Keratinocyte (primary cell): ENCODE measurements at regions not wholly inside any gene's neighbourhood (a gene's known extent, or its start where the extent isn't known, plus 50 kb on each side); places are given as distances from the start of the nearest gene placed in this dataset.

Experiments
- DNase-seq: peaks from one replicate; pipeline ENCODE4 v3.0.0-alpha.2; 2011; ENCODE audit warnings: low read depth, missing footprints, low spot score
- FAIRE-seq: peaks from 2 replicates; lab custom pipeline; 2011; peaks lifted over from hg19 to GRCh38; lab: Jason Lieb, UNC
- H2AFZ ChIP-seq: 2 replicates; pipeline ENCODE4 v1.6.0; 2012; ENCODE audit warnings: low read length, control low read depth, inconsistent platforms; ENCODE audit not compliant: control insufficient read depth
- H3K27ac ChIP-seq: 2 replicates; pipeline ENCODE4 v1.5.1; 2011; ENCODE audit warnings: low read length; ENCODE audit not compliant: control insufficient read depth, insufficient read depth
- H3K27me3 ChIP-seq: 3 replicates; pipeline ENCODE4 v1.6.0; 2011; ENCODE audit warnings: low read length; ENCODE audit not compliant: control insufficient read depth, insufficient read depth; ENCODE audit errors: extremely low read depth
- H3K36me3 ChIP-seq, 2 experiments: 2 replicates in 1 of 2; 3 replicates in 1 of 2; pipeline ENCODE4 v1.5.1; 2011; ENCODE audit warnings: low read length in 2 of 2, mild to moderate bottlenecking in 1 of 2; ENCODE audit not compliant: control insufficient read depth in 2 of 2, insufficient read depth in 2 of 2; ENCODE audit errors: extremely low read depth in 1 of 2
- H3K4me1 ChIP-seq: 3 replicates; pipeline ENCODE4 v1.5.1; 2011; ENCODE audit warnings: low read length; ENCODE audit not compliant: control insufficient read depth, insufficient read depth; ENCODE audit errors: extremely low read depth
- H3K4me2 ChIP-seq: 3 replicates; pipeline ENCODE4 v1.6.0; 2011; ENCODE audit warnings: low read depth, low read length; ENCODE audit not compliant: control insufficient read depth, insufficient read depth; ENCODE audit errors: extremely low read depth
- H3K4me3 ChIP-seq, 3 experiments: fragments of 200-600 bp in 1 of 3; sonication (generic) in 1 of 3; 2 replicates in 2 of 3; 3 replicates in 1 of 3; pipeline ENCODE4 v1.5.1; 2011 to 2016; ENCODE audit warnings: low read length in 3 of 3, mild to moderate bottlenecking in 3 of 3, control low read depth in 2 of 3, inconsistent platforms in 1 of 3, low read depth in 1 of 3, mixed read lengths in 1 of 3, mixed run types in 1 of 3, moderate library complexity in 1 of 3; ENCODE audit not compliant: control insufficient read depth in 2 of 3, insufficient read depth in 2 of 3; ENCODE audit errors: extremely low read depth in 1 of 3
- H3K79me2 ChIP-seq: 2 replicates; pipeline ENCODE4 v1.6.0; 2012; ENCODE audit warnings: low read length; ENCODE audit not compliant: control insufficient read depth, insufficient read depth
- H3K9ac ChIP-seq: 3 replicates; pipeline ENCODE4 v1.6.0; 2011; ENCODE audit warnings: low read length; ENCODE audit not compliant: control insufficient read depth, insufficient read depth; ENCODE audit errors: extremely low read depth
- H3K9me1 ChIP-seq: 3 replicates; pipeline ENCODE4 v1.6.0; 2011; ENCODE audit warnings: low read length; ENCODE audit not compliant: control insufficient read depth, insufficient read depth; ENCODE audit errors: extremely low read depth
- H3K9me3 ChIP-seq: 2 replicates; pipeline ENCODE4 v1.5.1; 2012; ENCODE audit warnings: low read depth, low read length; ENCODE audit not compliant: control insufficient read depth
- H4K20me1 ChIP-seq: 3 replicates; pipeline ENCODE4 v1.6.0; 2011; ENCODE audit warnings: low read length; ENCODE audit not compliant: control insufficient read depth, insufficient read depth; ENCODE audit errors: extremely low read depth
- dilution Hi-C: fragments of 300-500 bp; cut with MboI; formaldehyde crosslinking; loops from one replicate; pipeline ENCODE4 v1.7.0; 2020; ENCODE audit warnings: low sequenced_read_pairs; ENCODE audit not compliant: extremely low pct_ligation_motif_present
- TF ChIP-seq, protein P1 (sequence below), 3 experiments: IDR thresholded peaks in 1 of 3; conservative IDR thresholded peaks in 1 of 3; optimal IDR thresholded peaks in 1 of 3; 2 replicates in 2 of 3; 3 replicates in 1 of 3; pipeline versions ENCODE3 to v1.5.1; 2011; ENCODE audit warnings: low read length in 3 of 3, mild to moderate bottlenecking in 3 of 3, moderate library complexity in 2 of 3, control low read depth in 1 of 3, inconsistent platforms in 1 of 3; ENCODE audit not compliant: insufficient read depth in 2 of 3; ENCODE audit errors: extremely low read depth in 1 of 3

- no peaks in the 10 kb centered on the region for H4K20me1 ChIP-seq
- no peaks in the 10 kb centered on the region for H3K4me1 ChIP-seq
- no peak overlapping the region for H3K4me2 ChIP-seq
- no peak overlapping the region for H3K9ac ChIP-seq
- H3K36me3 ChIP-seq, result no peaks in the 10 kb centered on the region
- DNase-seq (no peak), FAIRE-seq (no peak)
- H2AFZ ChIP-seq, result no peak overlapping the region
- H3K4me3 ChIP-seq, result no peak overlapping the region
- no peaks in the 10 kb centered on the region for H3K27me3 ChIP-seq
- H3K9me3 ChIP-seq, result no peaks in the 10 kb centered on the region
- no peaks in the 10 kb centered on the region for H3K79me2 ChIP-seq
- H3K27ac ChIP-seq, result no peak overlapping the region
- TF ChIP-seq, protein P1, sequence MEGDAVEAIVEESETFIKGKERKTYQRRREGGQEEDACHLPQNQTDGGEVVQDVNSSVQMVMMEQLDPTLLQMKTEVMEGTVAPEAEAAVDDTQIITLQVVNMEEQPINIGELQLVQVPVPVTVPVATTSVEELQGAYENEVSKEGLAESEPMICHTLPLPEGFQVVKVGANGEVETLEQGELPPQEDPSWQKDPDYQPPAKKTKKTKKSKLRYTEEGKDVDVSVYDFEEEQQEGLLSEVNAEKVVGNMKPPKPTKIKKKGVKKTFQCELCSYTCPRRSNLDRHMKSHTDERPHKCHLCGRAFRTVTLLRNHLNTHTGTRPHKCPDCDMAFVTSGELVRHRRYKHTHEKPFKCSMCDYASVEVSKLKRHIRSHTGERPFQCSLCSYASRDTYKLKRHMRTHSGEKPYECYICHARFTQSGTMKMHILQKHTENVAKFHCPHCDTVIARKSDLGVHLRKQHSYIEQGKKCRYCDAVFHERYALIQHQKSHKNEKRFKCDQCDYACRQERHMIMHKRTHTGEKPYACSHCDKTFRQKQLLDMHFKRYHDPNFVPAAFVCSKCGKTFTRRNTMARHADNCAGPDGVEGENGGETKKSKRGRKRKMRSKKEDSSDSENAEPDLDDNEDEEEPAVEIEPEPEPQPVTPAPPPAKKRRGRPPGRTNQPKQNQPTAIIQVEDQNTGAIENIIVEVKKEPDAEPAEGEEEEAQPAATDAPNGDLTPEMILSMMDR (optimal IDR thresholded peaks at IDR 0.05 in 1 of 3, IDR thresholded peaks at IDR 0.05 in 1 of 3, conservative IDR thresholded peaks at IDR 0.05 in 1 of 3; ENCODE audit: extremely low read depth in 1 of 3, insufficient read depth in 2 of 3, low read length in 3 of 3), result no peak
- no peaks in the 10 kb centered on the region for H3K9me1 ChIP-seq
- dilution Hi-C loops, result no loop called here
Measured at GRCh38 chr4:135239964-135240363, 1038.4 kb upstream of the PABPC4L start.

DNA sequence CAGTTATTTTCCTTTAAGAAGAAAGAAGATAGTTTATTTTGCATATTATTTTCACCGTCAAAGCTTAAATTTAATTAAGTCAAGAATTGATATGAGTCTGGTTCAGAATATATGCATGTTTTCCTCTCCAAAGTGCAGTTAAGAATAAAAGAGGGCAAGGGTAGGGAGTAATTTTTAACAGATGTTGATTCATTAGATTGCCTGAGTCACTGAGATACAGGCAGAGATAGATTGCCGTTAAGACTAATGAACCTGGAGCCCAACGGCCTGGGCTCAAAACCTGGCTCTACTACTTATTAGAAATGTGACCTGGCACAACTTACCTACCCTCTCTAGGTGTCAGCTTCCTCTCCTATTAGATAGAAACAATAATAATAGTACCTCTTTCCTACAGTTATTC lies 1037.4 kb upstream of the PABPC4L start:
- Histone ChIP-seq H3K4me3 (no peak overlapping the region), H3K4me2 (no peak overlapping the region), H3K9ac (no peak overlapping the region), H3K79me2 (no peaks in the 10 kb centered on the region), H3K27me3 (no peaks in the 10 kb centered on the region), H3K9me1 (no peaks in the 10 kb centered on the region), H3K4me1 (no peaks in the 10 kb centered on the region), H2AFZ (no peak overlapping the region), H4K20me1 (no peaks in the 10 kb centered on the region), H3K27ac (no peak overlapping the region), H3K9me3 (no peaks in the 10 kb centered on the region), H3K36me3 (no peaks in the 10 kb centered on the region)
- FAIRE-seq, result no peak
- DNase-seq, result no peak
- TF ChIP-seq, protein P1 (optimal IDR thresholded peaks at IDR 0.05 in 1 of 3, IDR thresholded peaks at IDR 0.05 in 1 of 3, conservative IDR thresholded peaks at IDR 0.05 in 1 of 3; ENCODE audit: extremely low read depth in 1 of 3, insufficient read depth in 2 of 3, low read length in 3 of 3), result no peak
- dilution Hi-C loops, result no loop called here
